T-helper 1 cell (primary cell): ENCODE measurements at regions not wholly inside any gene's neighbourhood (a gene's known extent, or its start where the extent isn't known, plus 50 kb on each side); places are given as distances from the start of the nearest gene placed in this dataset.
"Not testable (repeated sequence)": the region's sequence is repeated elsewhere in the genome, so short reads cannot be mapped to it uniquely, and the experiment has no call there.

Source experiments
- DNase-seq, 5 donors: peaks; one replicate each; pipeline ENCODE4 v3.0.0-alpha.2; 2012 to 2020

DNA sequence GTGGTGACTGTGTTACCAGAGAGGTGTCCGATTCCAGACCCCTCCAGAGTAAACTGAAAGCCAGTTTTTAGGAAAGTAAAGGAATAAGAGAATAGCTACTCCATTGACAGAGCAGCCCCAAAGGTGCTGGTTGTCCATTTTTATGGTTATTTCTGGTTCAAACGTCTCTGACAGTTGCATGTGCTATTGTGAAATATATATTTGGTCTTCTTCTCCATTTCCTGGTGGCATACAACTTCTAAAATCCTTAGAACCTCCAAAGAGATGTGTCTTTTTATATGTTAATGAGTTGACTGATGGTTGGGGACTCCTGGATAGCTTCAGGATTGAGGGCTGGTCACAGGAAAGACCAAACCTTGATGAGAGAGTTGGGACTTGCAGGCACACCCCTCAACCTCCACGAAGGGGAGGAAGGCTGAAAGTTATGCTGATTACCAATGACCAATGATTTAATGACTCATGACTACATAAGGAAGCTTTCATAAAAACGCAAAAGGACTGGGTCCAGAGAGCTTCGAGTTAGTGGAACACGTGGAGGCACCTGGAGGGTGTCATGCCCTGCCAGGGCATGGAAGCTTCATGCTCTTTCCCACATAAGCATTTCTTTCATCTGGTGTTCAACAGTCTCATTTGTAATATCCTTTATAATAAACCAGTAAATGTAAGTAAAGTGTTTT, 100.7 kb downstream of the SLC16A1 start:
- DNase-seq, result no peak

DNA sequence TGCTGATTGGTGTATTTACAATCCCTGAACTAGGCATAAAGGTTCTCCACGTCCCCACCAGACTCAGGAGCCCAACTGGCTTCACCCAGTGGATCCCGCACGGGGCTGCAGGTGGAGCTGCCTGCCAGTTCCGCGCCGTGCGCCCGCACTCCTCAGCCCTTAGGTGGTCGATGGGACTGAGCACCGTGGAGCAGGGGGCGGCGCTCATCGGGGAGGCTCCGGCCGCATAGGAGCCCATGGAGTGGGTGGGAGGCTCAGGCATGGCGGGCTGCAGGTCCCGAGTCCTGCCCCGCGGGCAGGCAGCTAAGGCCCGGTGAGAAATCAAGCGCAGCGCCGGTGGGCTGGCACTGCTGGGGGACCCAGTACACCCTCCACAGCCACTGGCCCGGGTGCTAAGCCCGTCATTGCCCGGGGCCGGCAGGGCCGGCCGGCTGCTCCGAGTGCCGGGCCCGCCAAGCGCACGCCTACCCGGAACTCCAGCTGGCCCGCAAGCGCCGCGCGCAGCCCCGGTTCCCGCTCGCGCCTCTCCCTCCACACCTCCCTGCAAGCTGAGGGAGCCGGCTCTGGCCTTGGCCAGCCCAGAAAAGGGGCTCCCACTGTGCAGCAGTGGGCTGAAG, 101.5 kb downstream of the SLC16A1 start:
- not testable (repeated sequence) for DNase-seq

DNA sequence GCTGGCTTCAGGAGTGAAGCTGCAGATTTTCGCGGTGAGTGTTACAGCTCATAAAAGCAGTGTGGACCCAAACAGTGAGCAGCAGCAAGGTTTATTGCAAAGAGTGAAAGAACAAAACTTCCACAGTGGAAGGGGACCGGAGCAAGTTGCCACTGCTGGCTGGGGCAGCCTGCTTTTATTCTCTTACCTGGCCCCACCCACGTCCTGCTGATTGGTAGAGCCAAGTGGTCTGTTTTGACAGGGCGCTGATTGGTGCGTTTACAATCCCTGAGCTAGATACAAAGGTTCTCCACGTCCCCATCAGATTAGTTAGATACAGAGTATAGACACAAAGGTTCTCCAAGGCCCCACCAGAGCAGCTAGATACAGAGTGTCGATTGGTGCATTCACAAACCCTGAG, 102.1 kb downstream of the SLC16A1 start:
- DNase-seq, result not testable (repeated sequence)

- DNase-seq, result no peak
Measured at GRCh38 chr1:112852934-112853333, 103.1 kb downstream of the SLC16A1 start.

DNA sequence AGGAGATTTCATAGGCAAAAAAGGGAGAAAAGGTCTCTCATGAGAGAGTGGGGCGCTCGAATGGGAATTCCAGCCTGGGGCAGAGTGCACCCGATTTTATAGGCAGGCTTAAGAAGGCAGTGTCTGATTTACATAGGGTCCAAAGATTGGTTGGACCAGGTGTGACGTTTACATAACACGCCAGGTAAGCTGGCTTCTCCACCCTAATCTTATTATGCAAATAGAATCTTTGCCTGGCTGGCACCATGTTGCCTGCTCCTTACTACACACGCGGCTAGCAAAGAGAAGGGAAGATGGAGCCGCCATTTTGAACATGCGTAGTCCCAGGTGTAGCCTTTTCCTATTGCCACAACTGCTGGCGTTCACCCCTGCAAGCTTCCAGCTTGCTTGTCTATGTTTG, 103.7 kb downstream of the SLC16A1 start:
- no peak for DNase-seq

- no peak for DNase-seq
Measured at GRCh38 chr1:112850034-112850757, 105.8 kb downstream of the SLC16A1 start.

- DNase-seq, result no peak
Measured at GRCh38 chr1:112849425-112850033, 106.5 kb downstream of the SLC16A1 start.

DNA sequence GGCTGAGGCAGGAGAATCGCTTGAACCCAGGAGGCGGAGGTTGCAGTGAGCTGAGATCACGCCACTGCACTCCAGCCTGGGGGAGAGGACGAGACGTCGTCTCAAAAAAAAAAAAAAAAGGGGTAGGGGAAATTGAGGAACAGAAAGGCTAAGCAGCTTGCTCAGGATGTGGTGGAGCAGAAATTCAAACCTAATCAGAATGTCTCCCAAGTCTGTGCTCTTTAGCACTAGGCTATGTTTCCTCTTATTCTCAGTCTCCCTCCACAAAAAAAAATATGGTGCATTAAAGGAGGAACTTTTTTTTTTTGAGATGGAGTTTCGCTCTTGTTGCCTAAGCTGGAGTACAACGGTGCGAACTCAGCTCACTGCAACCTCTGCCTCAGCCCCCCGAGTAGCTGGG, 114.2 kb downstream of the SLC16A1 start:
- DNase-seq, result no peak

GRCh38 chr1:112840631-112841624, 115.1 kb downstream of the SLC16A1 start:
- DNase-seq, result no peak

DNA sequence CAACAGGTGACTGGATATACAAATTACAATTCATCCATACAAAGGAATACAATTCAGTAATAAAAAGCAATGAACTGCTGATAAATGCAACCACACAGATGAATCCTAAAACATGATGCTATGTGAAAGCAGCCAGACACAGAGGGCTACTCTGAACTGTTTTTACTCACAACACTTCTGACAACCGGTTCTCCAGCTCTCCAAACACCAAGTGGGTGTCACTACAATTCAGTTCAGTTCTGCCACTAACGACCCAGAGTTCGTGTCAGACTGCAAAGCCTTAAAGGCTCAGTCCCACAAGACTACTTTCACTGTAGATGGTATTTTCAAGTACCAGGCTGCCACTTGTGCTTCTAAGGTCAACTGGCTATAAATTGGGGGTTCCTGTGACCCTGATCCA, 119.4 kb downstream of the SLC16A1 start:
- DNase-seq, result no peak

- DNase-seq, result no peak
Measured at GRCh38 chr1:112833806-112834205, 118.7 kb upstream of the PPM1J start.

DNA sequence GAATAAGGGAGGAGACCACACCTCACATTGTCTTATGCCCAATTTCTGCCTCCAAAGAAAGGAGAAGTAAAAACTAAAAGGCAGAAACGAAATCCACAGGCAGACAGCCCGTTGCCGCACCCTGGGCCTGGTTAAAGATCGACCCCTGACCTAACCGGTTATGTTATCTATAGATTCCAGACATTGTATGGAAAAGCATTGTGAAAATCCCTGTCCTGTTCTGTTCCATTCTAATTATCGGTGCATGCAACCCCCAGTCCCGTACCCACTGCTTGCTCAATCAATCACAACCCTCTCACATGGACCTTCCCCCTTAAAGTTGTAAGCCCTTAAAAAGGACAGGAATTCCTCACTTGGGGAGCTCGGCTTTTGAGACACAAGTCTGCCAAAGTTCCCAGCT, 117.1 kb upstream of the PPM1J start:
- not testable (repeated sequence) for DNase-seq

- not testable (repeated sequence) for DNase-seq
Measured at GRCh38 chr1:112829691-112830090, 114.6 kb upstream of the PPM1J start.

- DNase-seq, result no peak
Measured at GRCh38 chr1:112828716-112829115, 113.6 kb upstream of the PPM1J start.

DNA sequence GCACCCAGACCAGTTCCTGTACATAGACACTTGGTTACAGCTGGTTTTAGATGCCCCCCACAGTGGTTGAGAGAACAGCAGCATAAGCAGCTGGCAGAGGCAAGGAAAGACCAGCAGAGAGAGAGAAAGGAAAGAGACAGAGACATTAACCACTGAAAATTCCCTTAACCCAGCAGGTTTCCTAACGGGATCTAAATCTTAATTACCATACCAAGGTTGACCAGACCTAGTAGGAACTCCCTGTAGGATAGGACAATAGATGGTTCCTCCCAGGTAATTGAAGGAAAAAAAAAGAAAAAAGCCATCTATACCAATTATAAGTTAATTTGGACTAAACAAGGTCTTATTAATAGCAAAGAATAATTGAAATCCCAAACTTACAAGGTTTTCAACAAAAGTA, 112.3 kb upstream of the PPM1J start:
- not testable (repeated sequence) for DNase-seq

- DNase-seq, result no peak
Measured at GRCh38 chr1:112826217-112826944, 111.2 kb upstream of the PPM1J start.

GRCh38 chr1:112825563-112826216, 110.6 kb upstream of the PPM1J start:
- not testable (repeated sequence) for DNase-seq

- DNase-seq, result not testable (repeated sequence)
Measured at GRCh38 chr1:112825075-112825474, 109.9 kb upstream of the PPM1J start.

GRCh38 chr1:112821307-112822063, 106.4 kb upstream of the PPM1J start:
- DNase-seq, result not testable (repeated sequence)
